Endothelial cell of umbilical vein (primary cell): ENCODE measurements at regions not wholly inside any gene's neighbourhood (a gene's known extent, or its start where the extent isn't known, plus 50 kb on each side); places are given as distances from the start of the nearest gene placed in this dataset.

Experiments
- CTCF ChIP-seq, 2 donors: IDR thresholded peaks; 1 replicate in 1 of 2; 2 replicates in 1 of 2; pipeline ENCODE4 v1.5.1; 2011; ENCODE audit warnings: low read length in 2 of 2, mild to moderate bottlenecking in 2 of 2, moderate library complexity in 2 of 2, control low read depth in 1 of 2, inconsistent platforms in 1 of 2, low read depth in 1 of 2; ENCODE audit not compliant: insufficient read depth in 1 of 2; ENCODE audit errors: extremely low read depth in 1 of 2
- POLR2A ChIP-seq: IDR thresholded peaks from 2 replicates; pipeline ENCODE4 v1.6.1; 2012; ENCODE audit warnings: low read depth, mild to moderate bottlenecking, control low read depth, low read length
- POLR2AphosphoS5 ChIP-seq: IDR thresholded peaks from 2 replicates; pipeline ENCODE4 v1.6.1; 2012; ENCODE audit warnings: low read depth, mild to moderate bottlenecking, control low read depth, low read length, moderate library complexity; ENCODE audit not compliant: insufficient read depth
- TF ChIP-seq, protein P1 (sequence below): IDR thresholded peaks from 2 replicates; pipeline ENCODE4 v1.6.1; 2011; ENCODE audit not compliant: insufficient read depth, insufficient read length

- TF ChIP-seq CTCF (IDR thresholded peaks at IDR 0.05; ENCODE audit: extremely low read depth in 1 of 2, insufficient read depth in 1 of 2, low read depth in 1 of 2, low read length in 2 of 2) (no peak), POLR2AphosphoS5 (no peak), POLR2A (no peak)
- TF ChIP-seq, protein P1, sequence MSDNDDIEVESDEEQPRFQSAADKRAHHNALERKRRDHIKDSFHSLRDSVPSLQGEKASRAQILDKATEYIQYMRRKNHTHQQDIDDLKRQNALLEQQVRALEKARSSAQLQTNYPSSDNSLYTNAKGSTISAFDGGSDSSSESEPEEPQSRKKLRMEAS = no peak
Observed at GRCh38 chrX:20593836-20594235, 327.1 kb upstream of the RPS6KA3 start.
